ENCODE measurements at regions not wholly inside any gene's neighbourhood (a gene's known extent, or its start where the extent isn't known, plus 50 kb on each side); places are given as distances from the start of the nearest gene placed in this dataset.

- no peak overlapping the region for H3K4me3 ChIP-seq
- intact Hi-C loops (cut with DNase I), result no loop called here
- 60% methylated on average over 3 of the region's 4 CpGs for WGBS
- H3K27ac ChIP-seq (replicated peaks in 1 of 4), result no peak overlapping the region
- no peak for DNase-seq (ENCODE audit: extremely low spot score)
- no peaks in the 10 kb centered on the region for H3K9me3 ChIP-seq
- no peaks in the 10 kb centered on the region for H3K36me3 ChIP-seq
- TF ChIP-seq EP300 (IDR thresholded peaks at IDR 0.05) (no peak), POLR2AphosphoS5 (IDR thresholded peaks at IDR 0.05) (no peak), CTCF (IDR thresholded peaks at IDR 0.05) (no peak), POLR2A (IDR thresholded peaks at IDR 0.05; ENCODE audit: low read depth) (no peak)
- H3K27me3 ChIP-seq, result no peaks in the 10 kb centered on the region
- H3K4me1 ChIP-seq, result no peaks in the 10 kb centered on the region
Measured at GRCh38 chr21:15520811-15521643, 208.8 kb upstream of the USP25 start.

- Histone ChIP-seq H3K9me3 (no peaks in the 10 kb centered on the region), H3K36me3 (no peaks in the 10 kb centered on the region), H3K27ac (replicated peaks in 1 of 4) (no peak overlapping the region), H3K4me1 (no peaks in the 10 kb centered on the region), H3K27me3 (no peaks in the 10 kb centered on the region), H3K4me3 (no peak overlapping the region)
- 99% methylated on average over 5 of the region's 5 CpGs for WGBS
- intact Hi-C loops (cut with DNase I), result no loop called here
- TF ChIP-seq EP300 (IDR thresholded peaks at IDR 0.05), result no peak
- TF ChIP-seq POLR2A (IDR thresholded peaks at IDR 0.05; ENCODE audit: low read depth), result no peak
- TF ChIP-seq POLR2AphosphoS5 (IDR thresholded peaks at IDR 0.05), result no peak
- TF ChIP-seq CTCF (IDR thresholded peaks at IDR 0.05), result no peak
- no peak for DNase-seq (ENCODE audit: extremely low spot score)
Measured at GRCh38 chr21:15521644-15522001, 208.2 kb upstream of the USP25 start.

- H3K4me3 ChIP-seq, result no peak overlapping the region
- H3K4me1 ChIP-seq, result no peaks in the 10 kb centered on the region
- no peaks in the 10 kb centered on the region for H3K36me3 ChIP-seq
- 83% methylated on average over 1 of the region's 5 CpGs for WGBS
- intact Hi-C loops (cut with DNase I), result no loop called here
- TF ChIP-seq POLR2AphosphoS5 (IDR thresholded peaks at IDR 0.05), result no peak
- H3K9me3 ChIP-seq, result no peaks in the 10 kb centered on the region
- H3K27me3 ChIP-seq, result no peaks in the 10 kb centered on the region
- H3K27ac ChIP-seq (replicated peaks in 1 of 4), result no peak overlapping the region
- DNase-seq (ENCODE audit: extremely low spot score), result no peak
Measured at GRCh38 chr21:15522148-15522547, 207.6 kb upstream of the USP25 start.

GRCh38 chr21:15524855-15525254, 204.9 kb upstream of the USP25 start:
- intact Hi-C loops (cut with DNase I), result no loop called here
- no peak for TF ChIP-seq POLR2A (IDR thresholded peaks at IDR 0.05; ENCODE audit: low read depth)
- DNase-seq (ENCODE audit: extremely low spot score), result no peak
- Histone ChIP-seq H3K27me3 (no peaks in the 10 kb centered on the region), H3K27ac (replicated peaks in 1 of 4) (no peak overlapping the region), H3K9me3 (no peaks in the 10 kb centered on the region), H3K4me3 (no peak overlapping the region), H3K4me1 (no peaks in the 10 kb centered on the region), H3K36me3 (no peaks in the 10 kb centered on the region)

GRCh38 chr21:15526798-15527197, 203.0 kb upstream of the USP25 start:
- H3K36me3 ChIP-seq, result no peaks in the 10 kb centered on the region
- H3K27me3 ChIP-seq, result no peaks in the 10 kb centered on the region
- no peaks in the 10 kb centered on the region for H3K9me3 ChIP-seq
- TF ChIP-seq POLR2A (IDR thresholded peaks at IDR 0.05; ENCODE audit: low read depth) (no peak), EP300 (IDR thresholded peaks at IDR 0.05) (no peak), POLR2AphosphoS5 (IDR thresholded peaks at IDR 0.05) (no peak), CTCF (IDR thresholded peaks at IDR 0.05) (no peak)
- no peak overlapping the region for H3K4me3 ChIP-seq
- WGBS, result 42% methylated on average over 2 of the region's 2 CpGs
- no peak for DNase-seq (ENCODE audit: extremely low spot score)
- no peaks in the 10 kb centered on the region for H3K4me1 ChIP-seq
- intact Hi-C loops (cut with DNase I), result no loop called here
- no peak overlapping the region for H3K27ac ChIP-seq (replicated peaks in 1 of 4)

GRCh38 chr21:15528346-15528745, 201.4 kb upstream of the USP25 start:
- Histone ChIP-seq H3K4me3 (no peak overlapping the region), H3K4me1 (no peaks in the 10 kb centered on the region), H3K27ac (replicated peaks in 1 of 4) (no peak overlapping the region), H3K27me3 (no peaks in the 10 kb centered on the region), H3K9me3 (no peaks in the 10 kb centered on the region), H3K36me3 (no peaks in the 10 kb centered on the region)
- 68% methylated on average over 2 of the region's 2 CpGs for WGBS
- intact Hi-C loops (cut with DNase I), result no loop called here
- DNase-seq (ENCODE audit: extremely low spot score), result no peak
- TF ChIP-seq POLR2AphosphoS5 (IDR thresholded peaks at IDR 0.05) (no peak), CTCF (IDR thresholded peaks at IDR 0.05) (no peak), POLR2A (IDR thresholded peaks at IDR 0.05; ENCODE audit: low read depth) (no peak), EP300 (IDR thresholded peaks at IDR 0.05) (no peak)

Data from esophagus muscularis mucosa (tissue), 4 donors.